NCI-H1930 (cell line): ENCODE measurements at regions not wholly inside any gene's neighbourhood (a gene's known extent, or its start where the extent isn't known, plus 50 kb on each side); places are given as distances from the start of the nearest gene placed in this dataset.
"Not testable (repeated sequence)": the region's sequence is repeated elsewhere in the genome, so short reads cannot be mapped to it uniquely, and the experiment has no call there.

Source experiments
- DNase-seq, 2 experiments: peaks; one replicate each; lab custom pipeline; 2025; lab: John Stamatoyannopoulos, UW

GRCh38 chr3:35144011-35144410 lies 495.3 kb upstream of the ARPP21 start:
- DNase-seq = no peak

- not testable (repeated sequence) for DNase-seq
Observed at GRCh38 chr3:35146256-35147035, 492.9 kb upstream of the ARPP21 start.

GRCh38 chr3:35183927-35184675 lies 455.2 kb upstream of the ARPP21 start:
- DNase-seq = no peak

- no peak for DNase-seq
Observed at GRCh38 chr3:35184775-35185174, 454.6 kb upstream of the ARPP21 start.

GRCh38 chr3:35187908-35188307 lies 451.4 kb upstream of the ARPP21 start:
- no peak for DNase-seq

- DNase-seq = no peak
Observed at GRCh38 chr3:35194666-35195065, 444.7 kb upstream of the ARPP21 start.

GRCh38 chr3:35198857-35199256 lies 440.5 kb upstream of the ARPP21 start:
- no peak for DNase-seq

- no peak for DNase-seq
Observed at GRCh38 chr3:35200056-35200455, 439.3 kb upstream of the ARPP21 start.

GRCh38 chr3:35201211-35201610 lies 438.1 kb upstream of the ARPP21 start:
- DNase-seq = no peak

GRCh38 chr3:35215525-35216500 lies 423.5 kb upstream of the ARPP21 start:
- DNase-seq = no peak

- no peak for DNase-seq
Observed at GRCh38 chr3:35216501-35217266, 422.6 kb upstream of the ARPP21 start.

GRCh38 chr3:35223632-35224394 lies 415.5 kb upstream of the ARPP21 start:
- no peak for DNase-seq

GRCh38 chr3:35224565-35225295 lies 414.6 kb upstream of the ARPP21 start:
- DNase-seq = no peak

- DNase-seq = no peak
Observed at GRCh38 chr3:35241236-35241635, 398.1 kb upstream of the ARPP21 start.

GRCh38 chr3:35254917-35255316 lies 384.4 kb upstream of the ARPP21 start:
- DNase-seq = no peak

- no peak for DNase-seq
Observed at GRCh38 chr3:35257641-35258040, 381.7 kb upstream of the ARPP21 start.

- no peak for DNase-seq
Observed at GRCh38 chr3:35262406-35262805, 376.9 kb upstream of the ARPP21 start.

- DNase-seq = no peak
Observed at GRCh38 chr3:35263477-35263876, 375.8 kb upstream of the ARPP21 start.

- not testable (repeated sequence) for DNase-seq
Observed at GRCh38 chr3:35266065-35266464, 373.3 kb upstream of the ARPP21 start.

GRCh38 chr3:35275768-35276167 lies 363.6 kb upstream of the ARPP21 start:
- DNase-seq = no peak
